ENCODE measurements at regions not wholly inside any gene's neighbourhood (a gene's known extent, or its start where the extent isn't known, plus 50 kb on each side); places are given as distances from the start of the nearest gene placed in this dataset.
A peak's percentile ranks its signal among the peaks of the same experiment; 100 is the strongest.

DNA sequence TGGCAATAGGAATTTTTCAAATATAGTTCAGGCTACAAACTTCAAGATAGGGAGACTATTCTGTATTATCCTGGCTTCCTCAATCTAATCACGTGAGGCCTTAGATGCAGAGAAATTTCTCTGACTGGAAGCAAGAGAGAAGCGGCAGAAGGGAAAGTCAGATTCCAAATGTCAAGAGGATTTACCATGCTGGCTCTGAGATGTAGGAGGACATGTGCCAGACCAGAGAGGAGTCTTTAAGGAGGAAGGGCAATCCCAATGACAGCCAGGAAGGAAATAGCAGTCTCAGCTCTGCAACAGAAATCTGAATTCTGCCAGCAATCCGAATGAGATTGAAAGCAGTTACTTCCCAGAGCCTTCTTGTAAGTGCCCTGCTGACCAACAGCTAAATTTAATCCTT is 57.4 kb downstream of the NUTM2E start:
- no peak for TF ChIP-seq CTCF (IDR thresholded peaks at IDR 0.05)

DNA sequence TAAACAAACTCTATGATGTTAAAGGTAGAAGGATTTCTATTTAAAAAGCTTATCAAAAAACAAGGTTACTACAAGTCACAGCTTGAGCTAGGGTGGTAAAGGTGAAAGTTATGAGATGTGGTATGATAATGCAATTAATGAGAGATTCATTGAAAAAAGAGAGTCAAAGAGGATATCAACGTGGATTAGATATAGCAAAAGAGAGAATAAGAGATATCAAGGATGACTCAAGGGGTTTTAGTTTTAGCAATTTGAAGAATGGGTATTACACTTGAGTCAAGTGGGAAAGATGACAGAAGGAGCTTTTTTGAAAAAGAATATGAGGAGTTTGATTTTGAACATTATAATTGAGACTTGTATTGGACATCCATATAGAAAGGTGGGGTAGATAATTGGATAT is 59.8 kb downstream of the NUTM2E start:
- no peak overlapping the region for H2AFZ ChIP-seq (ENCODE audit: insufficient read depth, low read depth, low read length, poor library complexity, severe bottlenecking)
- intact Hi-C loops (cut with micrococcal nuclease): no loop called here
- no peak overlapping the region for H3K9ac ChIP-seq (ENCODE audit: insufficient read depth, low read length, poor library complexity, severe bottlenecking)
- no peak overlapping the region for H3K4me2 ChIP-seq (replicated peaks; ENCODE audit: extremely low read depth, low read length, poor library complexity, severe bottlenecking)
- no peaks in the 10 kb centered on the region for H3K27me3 ChIP-seq (ENCODE audit: control insufficient read depth in 2 of 2, insufficient read depth in 2 of 2, low read length in 2 of 2)
- H4K20me1 ChIP-seq (ENCODE audit: insufficient read depth, low read length): no peaks in the 10 kb centered on the region
- no peak overlapping the region for H3K4me3 ChIP-seq (replicated peaks in 1 of 3; ENCODE audit: low read depth in 2 of 3, low read length in 3 of 3)
- 100% methylated on average over 1 of the region's 1 CpG for WGBS (ENCODE audit: insufficient coverage)
- no peak for TF ChIP-seq CTCF (IDR thresholded peaks at IDR 0.05)
- H3K9me3 ChIP-seq (replicated peaks in 1 of 2; ENCODE audit: control insufficient read depth in 1 of 2, insufficient read depth in 1 of 2, low read length in 2 of 2): no peaks in the 10 kb centered on the region
- H3K4me1 ChIP-seq (ENCODE audit: control insufficient read depth in 1 of 2, insufficient read depth in 2 of 2, low read length in 2 of 2): no peaks in the 10 kb centered on the region
- peaks cover 7% of the 10 kb centered on the region for H3K4me1 Mint-ChIP-seq
- no peaks in the 10 kb centered on the region for H3K36me3 ChIP-seq (replicated peaks in 1 of 2; ENCODE audit: control insufficient read depth in 1 of 2, insufficient read depth in 2 of 2, low read length in 2 of 2)
- peaks cover 0 to 3% (median 1%) of the 10 kb centered on the region in 3 donors for H3K27me3 Mint-ChIP-seq (ENCODE audit: low read depth in 3 of 3)
- H3K27ac ChIP-seq (ENCODE audit: low read depth in 1 of 2, low read length in 2 of 2): no peak overlapping the region
- no peaks in the 10 kb centered on the region for H3K36me3 Mint-ChIP-seq
- no peak overlapping the region for H3K4me3 Mint-ChIP-seq
- H3K27ac Mint-ChIP-seq: no peak overlapping the region
- H3K9me3 Mint-ChIP-seq: no peaks in the 10 kb centered on the region
- no peak for DNase-seq
- H3K79me2 ChIP-seq (ENCODE audit: insufficient read depth, low read length): no peaks in the 10 kb centered on the region

More for the DNA sequence above, 57.4 kb downstream of the NUTM2E start:
- Histone ChIP-seq H3K27me3 (ENCODE audit: control insufficient read depth in 2 of 2, insufficient read depth in 2 of 2, low read length in 2 of 2) (no peaks in the 10 kb centered on the region), H3K4me3 (replicated peaks in 1 of 3; ENCODE audit: low read depth in 2 of 3, low read length in 3 of 3) (no peak overlapping the region), H4K20me1 (ENCODE audit: insufficient read depth, low read length) (no peaks in the 10 kb centered on the region), H3K27ac (ENCODE audit: low read depth in 1 of 2, low read length in 2 of 2) (no peak overlapping the region), H3K36me3 (replicated peaks in 1 of 2; ENCODE audit: control insufficient read depth in 1 of 2, insufficient read depth in 2 of 2, low read length in 2 of 2) (no peaks in the 10 kb centered on the region), H3K4me2 (replicated peaks; ENCODE audit: extremely low read depth, low read length, poor library complexity, severe bottlenecking) (no peak overlapping the region), H3K9ac (ENCODE audit: insufficient read depth, low read length, poor library complexity, severe bottlenecking) (no peak overlapping the region), H2AFZ (ENCODE audit: insufficient read depth, low read depth, low read length, poor library complexity, severe bottlenecking) (no peak overlapping the region), H3K9me3 (replicated peaks in 1 of 2; ENCODE audit: control insufficient read depth in 1 of 2, insufficient read depth in 1 of 2, low read length in 2 of 2) (no peaks in the 10 kb centered on the region), H3K4me1 (ENCODE audit: control insufficient read depth in 1 of 2, insufficient read depth in 2 of 2, low read length in 2 of 2) (no peaks in the 10 kb centered on the region), H3K79me2 (ENCODE audit: insufficient read depth, low read length) (no peaks in the 10 kb centered on the region)
- Mint-ChIP-seq H3K4me1 (peaks cover 4% of the 10 kb centered on the region), H3K27ac (peak overlapping the region in 1 of 7 donors; percentile 50), H3K4me3 (no peak overlapping the region), H3K27me3 (ENCODE audit: low read depth in 3 of 3) (peaks cover 0 to 3% (median 3%) of the 10 kb centered on the region in 3 donors), H3K36me3 (no peaks in the 10 kb centered on the region), H3K9me3 (peaks cover 0 to 2% (median 0%) of the 10 kb centered on the region in 7 donors)
- DNase-seq: no peak
- intact Hi-C loops (cut with micrococcal nuclease): no loop called here
- 86% methylated on average over 2 of the region's 3 CpGs for WGBS (ENCODE audit: insufficient coverage)

Measured in CD14-positive monocyte (primary cell).